OCI-LY3 (cell line): ENCODE measurements at regions not wholly inside any gene's neighbourhood (a gene's known extent, or its start where the extent isn't known, plus 50 kb on each side); places are given as distances from the start of the nearest gene placed in this dataset.

Source experiments
- EZH2phosphoT487 ChIP-seq: fragments of 200-600 bp; shearing (Covaris generic); IDR thresholded peaks from 2 replicates; pipeline ENCODE4 v1.6.1; 2018; ENCODE audit warnings: antibody characterized with exemption, mixed run types, low read depth
- TF ChIP-seq, protein P1 (sequence below): fragments of 200-600, 300-600 bp; sonication (generic); IDR thresholded peaks from 2 replicates; pipeline ENCODE4 v1.5.1; 2014; ENCODE audit warnings: antibody characterized with exemption, low read length, low read depth

DNA sequence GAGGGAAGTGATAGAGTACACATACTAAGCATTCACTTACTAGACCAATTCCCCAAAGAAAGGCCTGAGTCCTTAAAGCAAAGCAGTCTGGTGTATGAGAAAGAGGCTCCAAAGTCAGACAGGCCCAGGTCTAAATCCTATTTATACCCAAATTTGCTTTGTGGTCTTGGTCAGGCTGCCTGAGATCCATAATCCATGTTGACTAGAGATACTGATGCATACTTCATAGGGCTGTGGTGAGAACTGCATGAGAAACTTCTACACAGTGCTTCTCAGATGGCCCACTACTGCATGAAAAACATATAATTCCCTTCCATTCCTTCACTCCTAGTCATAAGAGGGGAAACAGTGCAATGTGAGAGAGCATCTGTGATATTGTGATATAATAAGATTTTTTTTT is 81.6 kb upstream of the SP4 start:
- TF ChIP-seq, protein P1, sequence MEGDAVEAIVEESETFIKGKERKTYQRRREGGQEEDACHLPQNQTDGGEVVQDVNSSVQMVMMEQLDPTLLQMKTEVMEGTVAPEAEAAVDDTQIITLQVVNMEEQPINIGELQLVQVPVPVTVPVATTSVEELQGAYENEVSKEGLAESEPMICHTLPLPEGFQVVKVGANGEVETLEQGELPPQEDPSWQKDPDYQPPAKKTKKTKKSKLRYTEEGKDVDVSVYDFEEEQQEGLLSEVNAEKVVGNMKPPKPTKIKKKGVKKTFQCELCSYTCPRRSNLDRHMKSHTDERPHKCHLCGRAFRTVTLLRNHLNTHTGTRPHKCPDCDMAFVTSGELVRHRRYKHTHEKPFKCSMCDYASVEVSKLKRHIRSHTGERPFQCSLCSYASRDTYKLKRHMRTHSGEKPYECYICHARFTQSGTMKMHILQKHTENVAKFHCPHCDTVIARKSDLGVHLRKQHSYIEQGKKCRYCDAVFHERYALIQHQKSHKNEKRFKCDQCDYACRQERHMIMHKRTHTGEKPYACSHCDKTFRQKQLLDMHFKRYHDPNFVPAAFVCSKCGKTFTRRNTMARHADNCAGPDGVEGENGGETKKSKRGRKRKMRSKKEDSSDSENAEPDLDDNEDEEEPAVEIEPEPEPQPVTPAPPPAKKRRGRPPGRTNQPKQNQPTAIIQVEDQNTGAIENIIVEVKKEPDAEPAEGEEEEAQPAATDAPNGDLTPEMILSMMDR: no peak
- no peak for TF ChIP-seq EZH2phosphoT487
